Prostate gland (tissue), 2 donors: ENCODE measurements at regions not wholly inside any gene's neighbourhood (a gene's known extent, or its start where the extent isn't known, plus 50 kb on each side); places are given as distances from the start of the nearest gene placed in this dataset.
A peak's percentile ranks its signal among the peaks of the same experiment; 100 is the strongest.

Source experiments
- DNase-seq: peaks from one replicate; pipeline ENCODE4 v3.0.0-alpha.2; 2019; ENCODE audit warnings: low spot score
- H3K27ac ChIP-seq, 2 donors: fragments of 200-600 bp; sonication (generic); 2 replicates each; pipeline ENCODE4 v1.5.1; 2017 to 2019
- H3K27me3 ChIP-seq: fragments of 200-600 bp; sonication (generic); replicated peaks from 2 replicates; pipeline ENCODE4 v1.5.1; 2019; ENCODE audit not compliant: insufficient read depth
- H3K36me3 ChIP-seq, 2 donors: fragments of 200-600 bp; sonication (generic); 1 replicate in 1 of 2; 2 replicates in 1 of 2; pipeline versions ENCODE4 v1.5.1 to v1.8.1; 2017 to 2019
- H3K4me1 ChIP-seq: fragments of 200-600 bp; sonication (generic); replicated peaks from 2 replicates; pipeline ENCODE4 v1.5.1; 2019
- H3K4me3 ChIP-seq, 2 donors: fragments of 200-600 bp; sonication (generic); 2 replicates each; pipeline ENCODE4 v1.5.1; 2017 to 2019
- H3K9me3 ChIP-seq: fragments of 200-600 bp; sonication (generic); 2 replicates; pipeline ENCODE4 v1.5.1; 2017
- CTCF ChIP-seq, 4 experiments: fragments of 200-600 bp in 2 of 4; fragments of 450-650 bp in 2 of 4; sonication (generic) in 2 of 4; IDR thresholded peaks; 1 replicate in 3 of 4; 2 replicates in 1 of 4; pipeline ENCODE4 v1.5.1; 2016 to 2019; ENCODE audit warnings: antibody characterized with exemption in 4 of 4, mild to moderate bottlenecking in 2 of 4, moderate library complexity in 2 of 4
- POLR2A ChIP-seq: fragments of 450-650 bp; IDR thresholded peaks from one replicate; pipeline ENCODE4 v1.6.1; 2016; ENCODE audit warnings: antibody characterized with exemption, mild to moderate bottlenecking
- POLR2AphosphoS5 ChIP-seq: sonication (generic); formaldehyde crosslinking; IDR thresholded peaks from one replicate; pipeline ENCODE4 v1.6.1; 2017; ENCODE audit warnings: antibody characterized with exemption
- WGBS: methylation state at CpG from one replicate; pipeline ENCODE4 v1.1.5; 2018; 5-methylcytosine and 5-hydroxymethylcytosine counted together
- intact Hi-C: fragments of 100-400 bp; cut with DNase I; formaldehyde crosslinking; loops from one replicate; pipeline ENCODE4 v1.14.2; 2022

GRCh38 chr5:164185000-164185399 lies 679.6 kb downstream of the MAT2B start:
- no peaks in the 10 kb centered on the region for H3K27me3 ChIP-seq
- no peaks in the 10 kb centered on the region for H3K9me3 ChIP-seq
- H3K36me3 ChIP-seq: no peaks in the 10 kb centered on the region
- no peak for DNase-seq
- no peak overlapping the region for H3K4me3 ChIP-seq
- WGBS: 75% methylated on average over 5 of the region's 5 CpGs
- no peak overlapping the region for H3K27ac ChIP-seq
- H3K4me1 ChIP-seq: no peaks in the 10 kb centered on the region
- intact Hi-C loops: no loop called here
- no peak for TF ChIP-seq CTCF (IDR thresholded peaks at IDR 0.05)
- TF ChIP-seq POLR2AphosphoS5: no peak
- TF ChIP-seq POLR2A: no peak

- H3K9me3 ChIP-seq: no peaks in the 10 kb centered on the region
- H3K36me3 ChIP-seq: no peaks in the 10 kb centered on the region
- no peak overlapping the region for H3K4me3 ChIP-seq
- TF ChIP-seq POLR2AphosphoS5 (no peak), POLR2A (no peak), CTCF (IDR thresholded peaks at IDR 0.05) (no peak)
- H3K27me3 ChIP-seq: no peaks in the 10 kb centered on the region
- DNase-seq: no peak
- intact Hi-C loops: no loop called here
- WGBS: 91% methylated on average over 3 of the region's 3 CpGs
- no peak overlapping the region for H3K27ac ChIP-seq
- H3K4me1 ChIP-seq: no peaks in the 10 kb centered on the region
Observed at GRCh38 chr5:164186550-164186949, 681.1 kb downstream of the MAT2B start.

- TF ChIP-seq POLR2AphosphoS5: no peak
- no peak for TF ChIP-seq POLR2A
- no peak for TF ChIP-seq CTCF (IDR thresholded peaks at IDR 0.05)
- DNase-seq: no peak
- no peaks in the 10 kb centered on the region for H3K4me1 ChIP-seq
- H3K9me3 ChIP-seq: no peaks in the 10 kb centered on the region
- no peaks in the 10 kb centered on the region for H3K36me3 ChIP-seq
- no peak overlapping the region for H3K27ac ChIP-seq
- no peaks in the 10 kb centered on the region for H3K27me3 ChIP-seq
- intact Hi-C loops: no loop called here
- WGBS: 15% methylated on average over 2 of the region's 2 CpGs
- H3K4me3 ChIP-seq: no peak overlapping the region
Observed at GRCh38 chr5:164187785-164188184, 682.4 kb downstream of the MAT2B start.

GRCh38 chr5:164188733-164189148 lies 683.3 kb downstream of the MAT2B start:
- H3K27me3 ChIP-seq: no peaks in the 10 kb centered on the region
- H3K4me3 ChIP-seq: no peak overlapping the region
- no peak for DNase-seq
- H3K27ac ChIP-seq: no peak overlapping the region
- WGBS: 58% methylated on average over 4 of the region's 4 CpGs
- no peak for TF ChIP-seq POLR2A
- TF ChIP-seq CTCF (IDR thresholded peaks at IDR 0.05): no peak
- TF ChIP-seq POLR2AphosphoS5: no peak
- H3K4me1 ChIP-seq: no peaks in the 10 kb centered on the region
- no peaks in the 10 kb centered on the region for H3K36me3 ChIP-seq
- intact Hi-C loops: no loop called here
- H3K9me3 ChIP-seq: no peaks in the 10 kb centered on the region

GRCh38 chr5:164191240-164191639 lies 685.8 kb downstream of the MAT2B start:
- WGBS: 11% methylated on average over 3 of the region's 3 CpGs
- H3K27me3 ChIP-seq: no peaks in the 10 kb centered on the region
- H3K9me3 ChIP-seq: no peaks in the 10 kb centered on the region
- TF ChIP-seq POLR2A (no peak), POLR2AphosphoS5 (peak; percentile 84), CTCF (IDR thresholded peaks at IDR 0.05) (no peak)
- H3K4me1 ChIP-seq: no peaks in the 10 kb centered on the region
- H3K4me3 ChIP-seq: no peak overlapping the region
- intact Hi-C loops: no loop called here
- peak; percentile 83 for DNase-seq
- no peaks in the 10 kb centered on the region for H3K36me3 ChIP-seq
- H3K27ac ChIP-seq: no peak overlapping the region
